ENCODE measurements at regions not wholly inside any gene's neighbourhood (a gene's known extent, or its start where the extent isn't known, plus 50 kb on each side); places are given as distances from the start of the nearest gene placed in this dataset.
A peak's percentile ranks its signal among the peaks of the same experiment; 100 is the strongest.
"Not testable (repeated sequence)": the region's sequence is repeated elsewhere in the genome, so short reads cannot be mapped to it uniquely, and the experiment has no call there.

DNA sequence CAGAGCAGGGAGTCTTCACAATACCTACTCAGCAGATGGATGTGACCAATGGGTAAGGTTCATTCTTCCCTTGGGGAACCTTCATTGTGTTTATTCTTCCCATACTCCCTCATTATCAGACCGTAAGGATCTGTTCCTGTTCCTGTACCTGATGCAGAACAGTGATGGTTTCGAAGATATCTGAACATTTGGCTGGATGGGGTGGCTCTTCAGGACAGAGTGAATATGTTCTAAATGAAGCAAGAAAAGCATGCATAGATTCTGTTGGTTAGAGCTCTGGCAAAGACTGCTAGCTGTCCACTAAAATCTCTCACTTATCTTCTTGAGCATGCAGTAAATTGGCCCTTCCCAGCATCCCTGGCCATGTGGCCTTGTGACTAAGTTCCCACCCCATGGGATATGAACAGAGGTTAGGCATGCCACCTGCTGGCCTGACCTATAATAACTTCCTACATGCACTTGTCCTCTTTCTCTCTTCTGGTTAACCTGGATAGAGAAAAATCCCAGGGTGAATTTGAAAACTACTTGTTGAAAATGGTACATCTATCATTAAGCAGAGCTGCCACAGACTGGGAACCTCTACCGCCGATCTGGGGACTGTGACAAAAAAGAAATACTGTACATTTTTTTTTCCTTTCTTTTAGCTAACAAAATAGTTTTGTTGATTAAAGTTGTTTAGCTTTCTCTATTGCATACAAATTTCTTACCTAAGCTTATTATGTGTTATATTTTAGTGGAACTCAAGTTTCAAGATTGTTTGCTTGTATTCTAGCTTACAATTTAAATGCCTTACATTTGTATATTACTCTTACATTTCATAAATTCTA, 60.0 kb upstream of the BANK1 start:
- peak; percentile 46 for DNase-seq

DNA sequence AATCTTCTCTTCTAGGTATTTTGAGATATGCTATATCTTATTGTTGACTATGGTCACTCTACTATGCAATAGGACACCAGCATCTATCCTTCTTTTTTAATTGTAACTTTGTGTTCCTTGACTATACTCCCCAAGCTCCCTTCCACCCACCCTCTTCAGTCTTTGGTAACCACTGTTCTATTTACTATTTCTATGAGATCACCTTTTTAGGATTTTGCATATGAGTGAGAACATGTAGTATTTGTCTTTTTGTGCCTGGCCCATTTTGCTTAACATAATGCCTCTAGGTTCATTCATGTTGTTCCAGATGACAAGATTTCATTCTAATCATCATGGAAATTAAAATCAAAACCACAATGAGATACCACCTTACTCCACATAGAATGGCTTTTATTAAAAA, 63.3 kb upstream of the BANK1 start:
- DNase-seq: no peak

DNA sequence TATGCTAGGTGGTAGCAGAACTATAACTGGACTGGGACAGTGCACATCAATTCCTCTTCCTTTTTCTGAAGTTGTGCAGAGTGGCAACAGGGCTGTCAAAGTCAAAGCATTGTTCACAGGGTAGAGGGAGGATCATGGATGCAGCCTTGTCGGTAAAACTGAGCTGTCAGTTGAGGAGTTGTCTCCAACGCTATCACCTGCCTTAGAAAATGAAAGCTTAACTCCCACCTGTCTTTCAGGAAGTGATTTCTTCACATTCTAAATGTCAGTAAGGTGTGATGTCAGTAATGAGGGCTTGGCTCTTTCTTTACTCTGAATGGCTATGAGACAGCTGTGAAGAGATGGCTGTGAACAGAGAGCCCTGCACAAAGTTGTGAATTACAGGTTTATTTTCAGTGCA, 66.4 kb upstream of the BANK1 start:
- no peak for DNase-seq

DNA sequence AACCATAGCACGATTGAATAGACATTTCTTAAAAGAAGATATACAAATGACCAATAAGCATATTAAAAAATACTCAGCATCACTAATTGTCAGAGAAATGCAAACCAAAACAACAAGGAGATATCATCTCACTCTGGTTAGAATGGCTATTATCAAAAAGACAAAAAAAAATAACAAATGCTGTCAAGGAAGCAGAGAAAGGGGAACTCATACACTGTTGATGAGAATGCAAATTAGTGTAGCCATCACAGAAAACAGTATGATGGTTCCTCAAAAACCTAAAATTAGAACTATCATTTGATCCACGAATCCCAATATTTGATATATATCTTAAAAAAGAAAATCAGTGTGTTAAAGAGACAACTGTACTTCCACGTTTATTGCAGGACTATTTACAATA, 71.7 kb upstream of the BANK1 start:
- DNase-seq: no peak

DNA sequence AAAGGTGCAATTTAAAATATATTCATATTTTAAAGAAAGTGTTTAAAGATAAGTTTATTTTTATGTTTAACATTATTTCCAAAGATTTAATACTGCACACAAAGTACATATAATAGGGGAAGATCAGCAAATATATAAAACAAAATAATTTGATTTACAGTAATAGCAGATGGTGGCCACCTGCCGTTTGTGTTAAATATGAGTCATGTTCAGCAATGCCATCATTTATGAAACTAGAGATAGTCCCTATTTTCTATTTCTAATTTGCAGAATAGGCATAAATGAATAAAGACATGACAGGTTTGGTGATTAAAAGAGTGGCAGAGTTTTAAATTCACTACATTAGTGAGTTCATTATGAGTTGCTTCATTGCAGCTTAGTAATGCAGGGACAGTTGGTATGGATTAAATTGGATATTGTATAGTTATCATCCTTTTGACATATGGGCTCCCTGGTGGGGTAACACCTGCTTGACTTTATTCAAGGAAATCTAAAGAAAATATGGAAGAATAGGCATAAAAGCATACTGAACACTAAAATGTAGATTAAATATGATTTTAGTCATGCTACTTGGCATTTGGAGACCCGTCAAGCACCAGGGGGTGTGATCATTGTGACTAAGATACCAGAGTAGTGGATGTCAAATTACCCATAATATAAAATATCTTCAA, 78.8 kb upstream of the BANK1 start:
- DNase-seq: peak; percentile 87

DNA sequence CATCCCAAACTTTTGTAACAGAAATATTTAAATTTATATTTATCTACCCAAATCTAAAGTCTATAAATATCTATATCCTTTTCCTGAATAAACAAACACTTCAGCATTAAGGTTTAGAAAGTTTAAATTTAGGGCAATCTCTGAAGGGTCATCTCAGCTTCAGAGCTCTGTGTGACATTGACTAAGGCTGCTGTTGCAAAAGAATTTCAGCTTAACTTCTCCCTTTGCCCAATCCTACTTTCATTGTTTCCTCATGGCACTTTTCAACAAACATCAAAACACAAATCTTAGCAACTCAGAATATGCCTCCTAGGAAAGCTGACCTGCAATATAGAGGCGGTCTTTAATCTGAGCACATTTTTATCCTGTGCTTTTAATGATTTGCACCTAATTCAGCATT, 79.7 kb upstream of the BANK1 start:
- DNase-seq: no peak

DNA sequence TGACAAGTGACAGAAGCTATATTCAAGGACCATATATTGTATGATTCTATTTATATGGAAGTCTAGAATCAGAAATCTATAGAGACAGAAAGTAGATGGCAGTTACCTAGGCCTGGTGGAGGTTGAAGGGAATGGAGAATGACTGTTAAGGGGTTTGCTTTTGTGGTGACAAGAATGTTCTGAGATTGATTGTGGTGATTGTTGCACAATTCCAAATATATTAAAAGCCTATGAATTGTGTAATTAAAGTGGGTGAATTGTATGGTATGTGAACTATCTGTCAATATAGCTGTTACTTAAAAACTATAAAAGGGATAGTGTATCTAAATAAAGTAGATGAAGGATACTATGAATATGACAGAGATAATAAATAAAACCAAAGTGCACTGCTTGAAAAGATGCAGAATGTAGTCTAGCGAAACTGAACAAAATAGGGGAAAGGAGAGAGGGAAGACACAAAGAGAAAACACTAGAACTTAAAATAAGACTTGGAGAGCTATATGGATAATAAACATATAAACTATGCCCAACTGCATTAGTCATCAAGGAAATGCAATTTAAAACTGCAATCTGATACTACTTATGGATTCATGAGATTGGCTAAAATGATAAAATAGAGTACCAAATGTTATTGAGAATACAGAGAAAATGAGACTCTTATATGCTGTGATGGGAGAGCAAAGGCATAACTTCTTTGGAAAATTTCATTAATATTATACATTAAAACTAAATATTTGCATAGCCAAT, 82.1 kb upstream of the BANK1 start:
- DNase-seq: no peak

DNA sequence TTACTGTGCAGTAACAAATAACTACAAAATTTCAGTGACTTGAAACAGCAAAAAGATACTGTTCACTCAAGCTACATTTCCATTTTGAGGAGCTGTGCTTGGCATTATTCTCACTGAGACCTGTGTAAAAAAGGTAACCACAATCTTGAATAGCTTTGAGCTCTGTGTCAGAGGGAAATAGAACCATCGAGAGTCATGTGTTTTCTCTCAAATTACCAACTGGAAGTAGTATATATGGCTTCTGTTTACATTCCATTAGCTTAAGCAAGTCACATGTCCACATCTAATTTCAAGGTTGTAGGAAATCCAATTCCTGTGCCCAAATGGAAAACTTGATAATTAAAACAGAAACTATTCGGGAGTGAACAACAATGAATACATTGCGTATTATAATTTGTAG, 82.9 kb upstream of the BANK1 start:
- no peak for DNase-seq

DNA sequence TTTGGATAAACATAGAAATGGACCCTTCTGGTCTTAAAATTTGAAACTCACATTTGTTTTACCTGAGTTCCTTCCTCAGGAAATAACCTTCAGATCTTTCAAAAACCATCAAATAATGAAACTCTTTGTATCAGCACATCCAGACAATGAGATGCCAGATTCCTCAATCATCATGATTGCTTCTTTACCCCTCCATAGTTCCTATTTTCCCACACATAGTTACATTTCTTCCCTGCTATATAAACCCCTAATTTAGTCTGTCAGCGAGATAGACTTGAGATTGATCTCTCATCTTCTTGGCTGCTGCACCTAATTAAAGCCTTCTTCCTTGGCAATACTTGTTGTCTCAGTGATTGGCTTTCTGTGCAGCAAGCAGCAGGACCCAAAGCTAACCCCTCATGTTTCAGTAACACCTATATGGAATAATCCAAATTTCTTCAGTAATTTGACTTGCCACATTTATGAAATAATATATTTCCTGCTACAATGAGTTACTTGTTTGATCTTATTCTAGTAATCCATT, 83.9 kb upstream of the BANK1 start:
- no peak for DNase-seq

DNA sequence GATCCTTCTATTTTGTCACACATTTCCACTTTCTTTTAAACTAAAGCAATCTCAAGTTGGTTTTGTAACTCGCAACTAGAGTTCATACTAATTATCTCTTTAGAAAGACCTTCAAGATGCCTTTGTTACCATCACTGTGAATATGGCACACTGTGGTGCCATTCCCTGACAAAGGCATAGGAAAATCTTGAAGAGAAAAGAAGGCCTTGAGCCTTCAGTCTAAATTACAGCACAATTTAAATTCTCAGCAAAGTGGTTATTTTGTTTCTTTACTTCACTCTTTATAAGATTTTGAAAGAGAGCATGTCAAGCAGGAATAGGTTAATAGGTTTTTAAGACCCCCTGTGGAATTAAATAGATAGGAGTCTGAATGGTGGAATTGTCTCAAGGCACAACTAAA, 89.0 kb upstream of the BANK1 start:
- DNase-seq: no peak

DNA sequence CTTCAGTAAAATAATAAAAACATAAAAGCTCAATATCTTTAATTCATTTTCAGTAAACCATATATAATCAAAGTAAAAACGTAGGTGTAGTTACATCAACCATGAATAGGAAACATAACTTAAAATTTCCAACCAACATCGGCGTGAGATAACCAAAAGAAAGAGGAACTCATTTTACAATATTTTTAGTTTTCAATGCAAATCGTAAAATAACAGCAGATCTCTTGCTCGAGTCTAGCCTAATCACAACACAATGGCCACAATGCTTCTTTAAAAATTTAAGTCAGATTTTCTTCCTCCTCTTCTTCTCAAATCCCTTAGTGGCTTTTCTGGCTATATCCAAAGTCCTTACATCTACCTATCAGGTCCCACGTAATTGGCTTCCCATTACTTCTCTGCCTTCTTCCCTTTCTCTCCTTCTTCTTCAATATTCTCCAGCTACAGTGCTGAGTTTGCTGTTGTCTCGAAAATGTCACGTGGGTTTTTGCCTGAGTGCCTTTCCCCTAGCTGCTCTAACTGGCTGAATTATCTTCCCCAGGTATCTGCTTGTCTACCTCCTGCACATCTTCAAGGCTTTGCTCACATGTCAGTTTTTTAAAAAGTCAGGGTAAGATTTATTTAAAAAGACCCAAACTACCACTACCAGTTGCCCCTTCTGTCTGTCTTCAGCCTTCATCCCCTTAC, 90.9 kb upstream of the BANK1 start:
- no peak for DNase-seq

DNA sequence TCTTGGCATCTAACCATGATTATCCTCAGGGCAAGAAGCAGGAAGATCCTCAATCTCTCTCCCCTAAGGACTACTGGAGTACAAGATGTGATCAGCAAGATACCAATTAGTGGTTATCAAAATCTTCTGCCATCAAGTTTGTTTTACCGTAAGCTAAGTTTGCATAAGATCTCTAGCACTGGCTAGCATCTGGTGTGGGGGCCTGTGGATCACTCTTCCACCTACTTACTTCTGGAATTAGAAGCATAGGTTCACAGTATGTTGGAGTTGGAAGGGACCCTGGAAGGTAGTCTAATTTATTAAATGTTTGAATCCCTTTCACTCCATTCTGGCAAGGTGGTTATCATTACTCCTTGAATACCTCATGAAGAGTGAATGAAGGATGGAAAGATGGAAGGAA, 93.3 kb upstream of the BANK1 start:
- DNase-seq: no peak

DNA sequence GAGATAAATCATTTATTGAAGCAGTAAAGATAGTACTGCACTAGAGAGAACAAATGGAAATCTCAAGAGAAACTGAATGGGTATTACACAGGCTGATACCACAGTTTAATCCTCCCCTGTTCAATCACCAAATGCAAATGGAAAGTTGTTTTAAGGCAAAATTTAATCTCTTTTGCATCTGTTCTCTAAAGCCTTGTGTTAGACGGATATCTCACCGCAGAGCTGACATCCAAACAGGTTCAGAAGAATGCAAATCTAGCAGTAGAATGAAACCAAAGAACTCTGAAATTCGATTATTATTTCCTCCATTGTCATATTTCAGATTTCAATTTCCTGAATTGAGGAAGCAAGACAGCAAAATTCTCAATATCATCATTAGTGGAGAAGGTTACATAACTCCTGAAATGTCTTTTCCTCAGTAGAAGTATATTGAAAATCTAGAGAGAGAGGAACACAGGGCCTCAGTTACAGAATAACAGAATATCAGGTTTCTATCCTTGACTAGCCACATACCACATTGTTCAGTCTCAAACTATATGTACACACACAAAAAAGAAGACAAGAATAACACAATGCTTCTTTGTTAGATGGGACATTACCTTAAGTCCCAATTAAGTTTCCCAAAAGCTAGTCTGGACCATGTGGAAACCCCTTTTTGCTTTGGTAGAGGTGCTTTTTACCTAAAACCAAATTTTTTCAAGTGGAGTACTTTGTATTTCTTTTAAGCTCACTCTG, 94.1 kb upstream of the BANK1 start:
- DNase-seq: no peak

DNA sequence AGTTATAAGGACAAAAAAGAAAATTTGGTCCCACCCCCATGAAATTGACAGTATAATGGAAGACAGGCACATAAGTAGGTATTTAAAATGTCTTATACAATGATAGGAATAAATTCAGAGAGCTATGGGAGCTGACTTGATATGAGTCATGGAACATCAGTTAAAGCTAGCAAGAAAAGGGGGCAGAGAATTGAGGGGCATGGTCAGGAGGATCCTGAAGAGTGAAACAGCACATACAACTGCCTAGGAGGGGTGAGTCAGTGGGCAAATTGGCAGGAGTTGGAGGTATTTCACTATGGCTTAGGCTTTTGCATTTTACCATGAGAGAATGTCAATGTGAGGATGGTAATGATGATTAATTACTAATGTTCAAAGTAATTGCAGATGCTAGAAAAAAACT, 95.4 kb upstream of the BANK1 start:
- no peak for DNase-seq

DNA sequence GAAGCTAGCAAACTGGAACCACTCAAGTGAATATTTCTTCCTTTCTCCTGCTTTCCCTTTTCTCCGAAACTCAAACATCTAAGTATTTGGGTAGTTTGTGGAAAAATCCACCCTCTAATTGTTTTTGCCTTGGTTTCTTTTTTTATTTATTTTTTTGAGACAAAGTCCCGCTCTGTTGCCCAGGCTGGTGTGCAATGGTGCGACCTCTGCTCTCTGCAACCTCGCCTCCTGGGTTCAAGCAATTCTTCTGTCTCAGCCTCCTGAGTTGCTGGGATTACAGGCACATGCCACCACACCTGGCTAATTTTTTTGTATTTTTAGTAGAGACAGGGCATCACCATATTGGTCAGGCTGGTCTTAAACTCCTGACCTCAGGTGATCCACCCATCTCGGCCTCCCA, 96.1 kb upstream of the BANK1 start:
- not testable (repeated sequence) for DNase-seq

DNA sequence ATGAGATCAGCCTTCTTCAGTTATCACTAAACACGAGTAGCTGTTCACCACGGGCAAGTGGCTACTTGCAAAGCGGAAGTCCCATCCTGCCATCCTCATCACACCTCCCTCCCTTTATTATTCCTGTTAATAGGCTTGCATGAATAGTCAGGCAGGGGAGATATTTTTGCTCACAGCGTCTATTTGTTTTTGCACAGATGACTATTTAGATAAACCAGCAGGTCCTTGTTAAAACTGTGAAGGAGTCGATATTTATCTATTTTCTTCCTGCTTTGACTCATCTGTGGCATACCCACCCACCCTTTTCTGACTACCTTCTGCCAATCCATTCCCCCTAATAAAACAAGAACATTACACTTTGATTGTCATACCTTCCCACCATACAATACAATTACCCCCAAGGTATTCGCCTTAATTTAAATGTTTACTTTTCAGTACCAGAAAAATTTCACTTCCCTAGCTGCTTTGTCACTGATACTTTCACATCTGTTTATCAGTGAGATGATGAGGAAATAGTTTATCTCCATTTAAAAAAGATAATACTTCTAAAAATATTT, 96.6 kb upstream of the BANK1 start:
- DNase-seq: peak; percentile 21

DNA sequence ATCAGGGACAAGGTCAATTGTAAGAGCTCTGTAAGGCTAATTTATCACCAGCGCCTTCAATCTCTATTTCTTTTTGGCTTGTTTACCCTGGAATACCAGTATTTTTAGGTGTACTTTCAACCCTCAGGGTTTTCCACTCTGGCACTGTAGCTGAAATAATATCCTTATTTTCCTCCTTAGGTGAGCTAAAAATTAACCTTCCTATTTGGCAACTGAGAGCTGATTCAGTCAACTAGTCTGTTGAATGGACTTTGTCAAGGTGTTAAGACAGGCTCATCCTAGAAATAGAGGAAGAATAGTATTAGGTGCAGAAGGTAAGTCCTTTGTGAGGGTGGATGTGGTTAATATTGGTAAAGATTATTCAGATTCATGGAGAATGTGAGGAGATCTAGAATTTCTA, 101.3 kb upstream of the BANK1 start:
- DNase-seq: no peak

DNA sequence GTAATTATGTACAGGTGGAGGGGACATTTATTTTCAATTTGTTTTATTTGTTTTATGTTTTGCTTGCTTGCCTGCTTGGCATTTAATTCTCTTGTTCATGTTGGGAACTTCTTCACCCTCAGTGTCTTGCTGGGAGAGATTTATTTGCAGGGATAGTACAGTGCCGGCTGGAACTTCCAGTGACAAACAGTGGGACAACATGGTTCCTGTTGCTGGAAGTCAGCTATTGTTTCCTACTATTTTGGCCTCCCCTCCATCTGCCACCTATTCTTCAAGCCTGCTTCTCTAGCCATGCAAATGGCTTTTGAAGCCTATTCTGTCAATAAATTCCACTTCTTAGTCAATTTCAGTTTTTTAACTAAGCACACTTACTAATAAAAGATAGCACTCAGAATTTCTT, 105.4 kb upstream of the BANK1 start:
- DNase-seq: no peak

DNA sequence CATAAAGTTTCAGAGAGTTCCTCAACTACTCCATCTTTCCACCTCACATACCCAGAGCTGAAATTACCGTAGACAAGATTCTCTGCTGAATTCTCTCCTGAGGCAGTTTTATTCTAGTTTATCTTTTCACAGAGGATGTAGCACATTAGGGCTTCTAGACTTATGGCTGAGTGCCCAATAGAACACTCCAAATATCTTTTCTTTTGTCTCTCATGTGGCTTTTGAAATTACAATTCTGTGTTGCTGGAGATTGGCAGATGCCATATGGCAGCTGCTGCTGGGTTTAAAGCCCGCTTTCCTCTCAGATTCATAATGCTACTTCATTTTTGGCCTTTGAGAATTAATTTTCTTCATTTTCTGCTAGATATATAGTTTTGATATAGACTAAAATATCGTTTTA, 107.6 kb upstream of the BANK1 start:
- DNase-seq: peak; percentile 29

DNA sequence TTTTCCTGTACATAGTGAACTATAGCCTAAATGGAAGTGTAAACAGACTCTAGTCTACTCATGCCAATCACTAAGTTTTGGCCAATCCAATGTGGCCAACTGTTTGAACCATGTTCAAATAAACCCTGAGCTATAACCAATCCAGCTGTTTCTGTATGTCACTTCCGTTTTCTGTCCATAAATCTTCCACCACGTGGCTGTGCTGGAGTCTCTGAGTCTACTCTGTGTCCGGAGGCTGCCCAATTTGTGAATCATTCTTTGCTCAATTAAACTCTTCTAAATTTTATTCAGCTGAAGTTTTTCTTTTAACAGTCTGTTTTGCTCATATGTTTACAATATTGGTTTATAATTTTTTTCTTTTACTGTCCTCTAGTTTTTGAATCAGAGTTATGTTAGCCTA, 112.3 kb upstream of the BANK1 start:
- DNase-seq: peak; percentile 10

DNA sequence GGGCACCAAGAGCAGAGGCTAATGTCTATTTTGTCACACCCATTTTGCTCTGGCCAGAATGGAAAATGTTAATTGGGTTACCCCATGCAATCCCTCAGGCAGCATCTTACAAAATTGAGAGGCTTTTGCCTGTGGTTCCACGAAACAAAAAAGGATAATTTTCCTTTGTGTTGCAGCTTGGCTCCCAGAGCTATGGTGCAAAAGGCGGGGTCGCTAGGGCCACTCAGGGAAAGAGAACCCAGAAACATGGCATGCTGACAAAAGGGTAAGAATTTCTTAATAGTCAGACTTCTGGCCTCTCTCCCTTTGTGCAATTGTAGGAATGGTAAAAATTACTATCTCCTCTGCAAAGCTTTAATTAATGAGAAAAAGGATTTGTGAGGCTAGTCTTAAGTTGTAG, 119.6 kb upstream of the BANK1 start:
- no peak for DNase-seq

DNA sequence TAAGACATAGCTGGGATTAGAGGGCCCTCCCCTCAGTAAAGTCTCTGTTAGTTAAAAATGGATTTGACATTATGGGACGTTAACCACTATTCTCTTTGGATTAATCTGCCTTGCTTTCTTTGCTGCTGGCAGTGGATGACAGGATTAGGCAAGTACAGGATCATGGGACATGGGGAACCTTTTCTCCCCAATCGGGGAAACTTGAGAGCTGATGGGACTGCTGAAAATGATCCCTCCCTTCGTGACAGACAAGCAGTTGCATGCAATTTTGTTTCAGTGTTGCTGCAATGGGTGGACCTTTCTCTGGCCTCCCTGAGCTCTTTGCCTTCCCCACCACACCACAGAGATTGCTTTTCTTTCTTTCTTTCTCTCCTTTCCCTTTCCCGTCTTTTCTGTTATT, 120.2 kb upstream of the BANK1 start:
- no peak for DNase-seq
